MM.1S (cell line): ENCODE measurements at regions not wholly inside any gene's neighbourhood (a gene's known extent, or its start where the extent isn't known, plus 50 kb on each side); places are given as distances from the start of the nearest gene placed in this dataset.

Experiments
- DNase-seq: peaks from one replicate; pipeline ENCODE4 v3.0.0-alpha.2; 2015
- H2AFZ ChIP-seq: fragments of 300-600 bp; sonication (generic); 2 replicates; pipeline ENCODE4 v1.6.0; 2016; ENCODE audit warnings: antibody characterized with exemption, low read length
- H3F3A ChIP-seq: fragments of 300-600 bp; sonication (generic); 2 replicates; pipeline ENCODE4 v1.6.1; 2016; ENCODE audit warnings: mild to moderate bottlenecking, antibody characterized with exemption, low read length, moderate library complexity, mixed read lengths; ENCODE audit not compliant: insufficient read depth
- H3K27ac ChIP-seq: fragments of 300-600 bp; sonication (generic); 2 replicates; pipeline ENCODE4 v1.5.1; 2016; ENCODE audit warnings: mild to moderate bottlenecking, low read length
- H3K27me3 ChIP-seq: fragments of 300-600 bp; sonication (generic); replicated peaks from 2 replicates; pipeline ENCODE4 v1.6.0; 2016; ENCODE audit warnings: low read length; ENCODE audit not compliant: insufficient read depth
- H3K36me3 ChIP-seq: fragments of 300-600 bp; sonication (generic); replicated peaks from 2 replicates; pipeline ENCODE4 v1.6.1; 2016; ENCODE audit warnings: mild to moderate bottlenecking, low read length, mixed read lengths; ENCODE audit not compliant: insufficient read depth
- H3K4me1 ChIP-seq: fragments of 300-600 bp; sonication (generic); 2 replicates; pipeline ENCODE4 v1.6.1; 2016; ENCODE audit warnings: low read length, mixed read lengths
- H3K4me2 ChIP-seq: fragments of 300-600 bp; sonication (generic); 2 replicates; pipeline ENCODE4 v1.6.0; 2016; ENCODE audit warnings: low read depth, low read length
- H3K4me3 ChIP-seq: fragments of 300-600 bp; sonication (generic); 2 replicates; pipeline ENCODE4 v1.5.1; 2016; ENCODE audit warnings: low read length, mixed read lengths
- H3K79me2 ChIP-seq: fragments of 300-600 bp; sonication (generic); 2 replicates; pipeline ENCODE4 v1.6.1; 2016; ENCODE audit warnings: mixed run types, low read length, mixed read lengths
- H3K9ac ChIP-seq: fragments of 300-600 bp; sonication (generic); 2 replicates; pipeline ENCODE4 v1.6.1; 2016; ENCODE audit warnings: low read length, mixed read lengths
- H3K9me2 ChIP-seq: fragments of 300-600 bp; sonication (generic); replicated peaks from 2 replicates; pipeline ENCODE4 v1.6.1; 2016; ENCODE audit warnings: mild to moderate bottlenecking, low read length, mixed read lengths; ENCODE audit not compliant: insufficient read depth
- H3K9me3 ChIP-seq: fragments of 300-600 bp; sonication (generic); replicated peaks from 2 replicates; pipeline ENCODE4 v1.6.1; 2016; ENCODE audit warnings: mild to moderate bottlenecking, low read length, mixed read lengths; ENCODE audit not compliant: insufficient read depth
- H4K20me1 ChIP-seq: fragments of 300-600 bp; sonication (generic); 2 replicates; pipeline ENCODE4 v1.6.1; 2016; ENCODE audit warnings: mild to moderate bottlenecking, low read length, moderate library complexity, mixed read lengths; ENCODE audit not compliant: insufficient read depth
- CTCF ChIP-seq: fragments of 300-600 bp; sonication (generic); IDR thresholded peaks from 2 replicates; pipeline ENCODE4 v1.5.1; 2016; ENCODE audit warnings: antibody characterized with exemption, low read length, mixed read lengths
- EZH2 ChIP-seq: fragments of 300-600 bp; sonication (generic); optimal IDR thresholded peaks from 2 replicates; pipeline ENCODE3; 2017; ENCODE audit warnings: low read depth, mild to moderate bottlenecking, antibody characterized with exemption, low read length, mixed read lengths
- EZH2phosphoT487 ChIP-seq: fragments of 300-600 bp; sonication (generic); IDR thresholded peaks from 2 replicates; pipeline ENCODE4 v1.6.1; 2018; ENCODE audit warnings: antibody characterized with exemption, low read length

- H3K27me3 ChIP-seq, result no peaks in the 10 kb centered on the region
- H3K9ac ChIP-seq, result no peak overlapping the region
- H3K36me3 ChIP-seq, result no peaks in the 10 kb centered on the region
- no peak overlapping the region for H3K4me3 ChIP-seq
- H3K27ac ChIP-seq, result no peak overlapping the region
- H3K79me2 ChIP-seq, result no peaks in the 10 kb centered on the region
- DNase-seq, result no peak
- no peak overlapping the region for H3K4me2 ChIP-seq
- H3K9me2 ChIP-seq, result no peaks in the 10 kb centered on the region
- no peaks in the 10 kb centered on the region for H4K20me1 ChIP-seq
- H3K4me1 ChIP-seq, result no peaks in the 10 kb centered on the region
- no peaks in the 10 kb centered on the region for H3K9me3 ChIP-seq
- no peak overlapping the region for H2AFZ ChIP-seq
- no peak for TF ChIP-seq CTCF
- no peak for TF ChIP-seq EZH2
- no peak for TF ChIP-seq EZH2phosphoT487
- no peaks in the 10 kb centered on the region for H3F3A ChIP-seq
Measured at GRCh38 chr4:17068392-17068791, 169.9 kb upstream of the LDB2 start.

DNA sequence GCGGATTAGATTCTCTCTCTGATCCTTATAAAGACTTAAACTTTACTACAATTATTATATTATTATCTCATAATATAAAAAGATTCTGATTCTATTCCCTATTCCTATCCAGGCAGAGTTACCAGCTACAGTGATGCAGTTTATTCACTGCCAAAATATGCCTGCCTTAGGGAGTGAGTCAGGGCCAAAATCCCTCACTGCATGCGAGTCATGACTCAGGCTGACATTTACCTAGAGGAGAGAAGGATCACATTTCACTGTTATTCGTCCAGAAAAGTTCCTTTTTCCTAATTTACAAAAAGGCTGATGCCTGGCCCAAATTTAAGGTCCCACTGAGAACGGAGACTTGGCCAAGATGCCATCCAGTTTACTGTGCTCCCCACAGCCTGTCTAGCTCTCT lies 168.5 kb upstream of the LDB2 start:
- no peak overlapping the region for H2AFZ ChIP-seq
- TF ChIP-seq EZH2phosphoT487 (no peak), CTCF (no peak), EZH2 (no peak)
- H3K79me2 ChIP-seq, result no peaks in the 10 kb centered on the region
- H3F3A ChIP-seq, result no peaks in the 10 kb centered on the region
- no peak overlapping the region for H3K27ac ChIP-seq
- H3K4me2 ChIP-seq, result no peak overlapping the region
- no peaks in the 10 kb centered on the region for H3K9me3 ChIP-seq
- no peaks in the 10 kb centered on the region for H3K36me3 ChIP-seq
- H3K27me3 ChIP-seq, result no peaks in the 10 kb centered on the region
- no peaks in the 10 kb centered on the region for H3K4me1 ChIP-seq
- H4K20me1 ChIP-seq, result no peaks in the 10 kb centered on the region
- no peak for DNase-seq
- H3K9ac ChIP-seq, result no peak overlapping the region
- no peaks in the 10 kb centered on the region for H3K9me2 ChIP-seq
- no peak overlapping the region for H3K4me3 ChIP-seq

GRCh38 chr4:17066236-17066635 lies 167.8 kb upstream of the LDB2 start:
- H3K9me3 ChIP-seq, result no peaks in the 10 kb centered on the region
- no peak overlapping the region for H2AFZ ChIP-seq
- H3K9me2 ChIP-seq, result no peaks in the 10 kb centered on the region
- H3K4me2 ChIP-seq, result no peak overlapping the region
- TF ChIP-seq EZH2phosphoT487 (no peak), EZH2 (no peak), CTCF (no peak)
- no peak overlapping the region for H3K27ac ChIP-seq
- no peaks in the 10 kb centered on the region for H3K79me2 ChIP-seq
- no peak overlapping the region for H3K4me3 ChIP-seq
- no peaks in the 10 kb centered on the region for H3K27me3 ChIP-seq
- no peaks in the 10 kb centered on the region for H3K36me3 ChIP-seq
- no peak overlapping the region for H3K9ac ChIP-seq
- no peak for DNase-seq
- no peaks in the 10 kb centered on the region for H4K20me1 ChIP-seq
- no peaks in the 10 kb centered on the region for H3F3A ChIP-seq
- no peaks in the 10 kb centered on the region for H3K4me1 ChIP-seq
